ENCODE measurements at regions not wholly inside any gene's neighbourhood (a gene's known extent, or its start where the extent isn't known, plus 50 kb on each side); places are given as distances from the start of the nearest gene placed in this dataset.

GRCh38 chr5:116387738-116388137 lies 186.9 kb downstream of the SEMA6A start:
- TF ChIP-seq CTCF (IDR thresholded peaks at IDR 0.05; ENCODE audit: insufficient read depth, low read depth, low read length) (no peak), EZH2 (IDR thresholded peaks at IDR 0.05; ENCODE audit: insufficient read depth, low read length) (no peak)

Data from astrocyte (in vitro differentiated cells and primary cell).